H1 (cell line): ENCODE measurements at regions not wholly inside any gene's neighbourhood (a gene's known extent, or its start where the extent isn't known, plus 50 kb on each side); places are given as distances from the start of the nearest gene placed in this dataset.
A peak's percentile ranks its signal among the peaks of the same experiment; 100 is the strongest.

Experiments used
- CTCF ChIA-PET: fragments of 300-600 bp; sonication (Branson Sonifier 250); formaldehyde crosslinking; loops from one replicate; lab custom pipeline; 2021; ENCODE audit not compliant: partially characterized antibody; lab: Charles Lee
- POLR2A ChIA-PET: fragments of 300-600 bp; sonication (Branson Sonifier 250); formaldehyde crosslinking; loops from one replicate; lab custom pipeline; 2021; ENCODE audit warnings: inconsistent platforms; ENCODE audit not compliant: partially characterized antibody; lab: Charles Lee
- DNase-seq, 2 experiments: peaks; one replicate each; pipeline versions ENCODE4 v3.0.0 to v3.0.0-alpha.2; 2010 to 2022; ENCODE audit warnings: low spot score in 2 of 2, low read depth in 1 of 2, mixed read lengths in 1 of 2
- FAIRE-seq: peaks from 2 replicates; lab custom pipeline; 2011; peaks lifted over from hg19 to GRCh38; lab: Jason Lieb, UNC
- H2AFZ ChIP-seq: 2 replicates; pipeline ENCODE4 v1.8.1; 2012; ENCODE audit warnings: low read length, inconsistent platforms
- H2AK5ac ChIP-seq: 2 replicates; pipeline ENCODE4 v1.6.1; 2013; ENCODE audit warnings: low read depth, low read length
- H2BK120ac ChIP-seq: replicated peaks from 2 replicates; pipeline ENCODE3; 2013; ENCODE audit warnings: low read depth, low read length, inconsistent platforms
- H2BK12ac ChIP-seq: 2 replicates; pipeline ENCODE4 v1.6.1; 2013; ENCODE audit warnings: low read depth, low read length
- H2BK15ac ChIP-seq: 2 replicates; pipeline ENCODE4 v1.6.1; 2013; ENCODE audit warnings: low read length
- H2BK20ac ChIP-seq: 2 replicates; pipeline ENCODE4 v1.6.1; 2013; ENCODE audit warnings: low read length
- H2BK5ac ChIP-seq: 2 replicates; pipeline ENCODE4 v1.6.1; 2013; ENCODE audit warnings: low read depth, low read length
- H3K14ac ChIP-seq: 2 replicates; pipeline ENCODE4 v1.6.1; 2013; ENCODE audit warnings: inconsistent platforms; ENCODE audit not compliant: insufficient read length
- H3K18ac ChIP-seq: 2 replicates; pipeline ENCODE4 v1.6.1; 2013; ENCODE audit warnings: low read length; ENCODE audit errors: extremely low read depth
- H3K23ac ChIP-seq: 2 replicates; pipeline ENCODE4 v1.6.1; 2013; ENCODE audit warnings: inconsistent platforms; ENCODE audit not compliant: insufficient read length
- H3K23me2 ChIP-seq: 2 replicates; pipeline ENCODE4 v1.6.1; 2013; ENCODE audit warnings: low read depth, low read length
- H3K27ac ChIP-seq: 2 replicates; pipeline ENCODE4 v1.6.1; 2011; ENCODE audit warnings: low read depth, low read length, inconsistent platforms
- H3K27me3 ChIP-seq, 4 experiments: replicated peaks in 1 of 4; 1 replicate in 1 of 4; 2 replicates in 3 of 4; pipeline versions ENCODE4 v1.6.1 to v1.8.1; 2011 to 2013; ENCODE audit warnings: low read length in 3 of 4, mild to moderate bottlenecking in 3 of 4, inconsistent platforms in 2 of 4, mixed read lengths in 2 of 4, moderate library complexity in 1 of 4; ENCODE audit not compliant: control insufficient read depth in 3 of 4, insufficient read depth in 3 of 4; ENCODE audit errors: extremely low read depth in 1 of 4
- H3K36me3 ChIP-seq, 4 experiments: 2 replicates each; pipeline versions ENCODE4 v1.6.1 to v1.8.1; 2011 to 2013; ENCODE audit warnings: mild to moderate bottlenecking in 4 of 4, low read length in 3 of 4, moderate library complexity in 2 of 4, control low read depth in 1 of 4, inconsistent platforms in 1 of 4; ENCODE audit not compliant: insufficient read depth in 4 of 4, control insufficient read depth in 2 of 4
- H3K4ac ChIP-seq: replicated peaks from 2 replicates; pipeline ENCODE3; 2013; ENCODE audit warnings: low read length, low read depth, mixed read lengths, inconsistent platforms; ENCODE audit not compliant: insufficient read length
- H3K4me1 ChIP-seq, 4 experiments: replicated peaks in 1 of 4; 1 replicate in 1 of 4; 2 replicates in 3 of 4; pipeline versions ENCODE4 v1.6.1 to v1.8.1; 2011 to 2013; ENCODE audit warnings: low read length in 3 of 4, inconsistent platforms in 2 of 4, mixed read lengths in 1 of 4; ENCODE audit not compliant: insufficient read depth in 4 of 4, control insufficient read depth in 3 of 4
- H3K4me2 ChIP-seq, 2 experiments: 2 replicates each; pipeline versions ENCODE4 v1.6.1 to v1.8.1; 2011 to 2013; ENCODE audit warnings: low read depth in 2 of 2, low read length in 2 of 2, control low read depth in 1 of 2, inconsistent platforms in 1 of 2, mild to moderate bottlenecking in 1 of 2; ENCODE audit not compliant: insufficient read depth in 1 of 2
- H3K4me3 ChIP-seq, 4 experiments: fragments of 200-600, 300-600 bp in 1 of 4; sonication (generic), shearing (Covaris generic), sonication (Bioruptor Twin) in 1 of 4; 2 replicates each; pipeline versions ENCODE4 v1.5.1 to v1.8.1; 2011 to 2016; ENCODE audit warnings: low read length in 4 of 4, low read depth in 3 of 4, control low read depth in 2 of 4, inconsistent platforms in 2 of 4, mild to moderate bottlenecking in 2 of 4, mixed read lengths in 1 of 4, moderate library complexity in 1 of 4; ENCODE audit not compliant: insufficient read depth in 2 of 4; ENCODE audit errors: extremely low read depth in 1 of 4
- H3K56ac ChIP-seq: replicated peaks from 2 replicates; pipeline ENCODE3; 2013; ENCODE audit warnings: low read depth, mild to moderate bottlenecking, mixed read lengths, low read length, inconsistent platforms; ENCODE audit not compliant: insufficient read length
- H3K79me1 ChIP-seq: 2 replicates; pipeline ENCODE4 v1.6.1; 2013; ENCODE audit warnings: low read depth, low read length, control low read depth
- H3K79me2 ChIP-seq, 2 experiments: 2 replicates each; pipeline versions ENCODE4 v1.6.1 to v1.8.1; 2012 to 2013; ENCODE audit warnings: low read length in 2 of 2, mild to moderate bottlenecking in 2 of 2, inconsistent platforms in 1 of 2; ENCODE audit not compliant: insufficient read depth in 2 of 2, control insufficient read depth in 1 of 2
- H3K9ac ChIP-seq, 4 experiments: replicated peaks in 1 of 4; 1 replicate in 1 of 4; 2 replicates in 3 of 4; pipeline versions ENCODE4 v1.6.1 to v1.8.1; 2011 to 2013; ENCODE audit warnings: low read depth in 3 of 4, low read length in 3 of 4, control low read depth in 2 of 4, mild to moderate bottlenecking in 2 of 4, moderate library complexity in 2 of 4, inconsistent platforms in 1 of 4; ENCODE audit errors: extremely low read depth in 1 of 4
- H3K9me3 ChIP-seq, 2 experiments: 2 replicates each; pipeline versions ENCODE4 v1.6.1 to v1.8.1; 2012 to 2013; ENCODE audit warnings: mild to moderate bottlenecking in 2 of 2, moderate library complexity in 2 of 2, control low read depth in 1 of 2, inconsistent platforms in 1 of 2, low read depth in 1 of 2, low read length in 1 of 2, mixed read lengths in 1 of 2; ENCODE audit not compliant: insufficient read depth in 2 of 2
- H4K20me1 ChIP-seq, 2 experiments: replicated peaks in 1 of 2; 2 replicates each; pipeline versions ENCODE3 to v1.8.1; 2011 to 2013; ENCODE audit warnings: inconsistent platforms in 2 of 2, low read length in 2 of 2, mild to moderate bottlenecking in 1 of 2; ENCODE audit not compliant: insufficient read depth in 2 of 2, control insufficient read depth in 1 of 2
- H4K5ac ChIP-seq: 2 replicates; pipeline ENCODE4 v1.6.1; 2013; ENCODE audit warnings: low read length, low read depth, mixed read lengths, inconsistent platforms; ENCODE audit not compliant: insufficient read length
- H4K8ac ChIP-seq: 2 replicates; pipeline ENCODE4 v1.8.0; 2013; ENCODE audit warnings: mild to moderate bottlenecking, moderate library complexity, low read length, inconsistent platforms; ENCODE audit not compliant: insufficient read depth; ENCODE audit errors: extremely low read depth
- H4K91ac ChIP-seq: replicated peaks from 2 replicates; pipeline ENCODE3; 2013; ENCODE audit warnings: low read length, mixed read lengths, inconsistent platforms; ENCODE audit not compliant: insufficient read length
- SIRT6 ChIP-seq: IDR thresholded peaks from one replicate; pipeline ENCODE4 v1.7.1; 2012; ENCODE audit warnings: low read length, inconsistent platforms
- TEAD4 ChIP-seq: IDR thresholded peaks from 2 replicates; pipeline ENCODE4 v1.6.1; 2012; ENCODE audit warnings: low read depth, low read length, inconsistent platforms, mixed read lengths
- WGBS, 2 experiments: shearing (Covaris generic) in 1 of 2; methylation state at CpG; one replicate each; pipeline versions ENCODE4 v1.1.6 to v1.1.7; 2013 to 2015; ENCODE audit warnings: low lambda C conversion rate in 2 of 2, mixed read lengths in 2 of 2, inconsistent platforms in 1 of 2, low coverage in 1 of 2, missing lambda C conversion rate in 1 of 2; ENCODE audit not compliant: insufficient replicate concordance in 2 of 2, insufficient coverage in 1 of 2, insufficient read length in 1 of 2; ENCODE audit errors: extremely low coverage in 1 of 2, missing lambda C conversion rate in 1 of 2; 5-methylcytosine and 5-hydroxymethylcytosine counted together
- TF ChIP-seq, protein P1 (sequence below): IDR thresholded peaks from 2 replicates; pipeline ENCODE4 v1.6.1; 2012; ENCODE audit warnings: inconsistent platforms
- TF ChIP-seq, protein P2 (sequence below): IDR thresholded peaks from 2 replicates; pipeline ENCODE4 v1.6.1; 2012; ENCODE audit warnings: inconsistent platforms

DNA sequence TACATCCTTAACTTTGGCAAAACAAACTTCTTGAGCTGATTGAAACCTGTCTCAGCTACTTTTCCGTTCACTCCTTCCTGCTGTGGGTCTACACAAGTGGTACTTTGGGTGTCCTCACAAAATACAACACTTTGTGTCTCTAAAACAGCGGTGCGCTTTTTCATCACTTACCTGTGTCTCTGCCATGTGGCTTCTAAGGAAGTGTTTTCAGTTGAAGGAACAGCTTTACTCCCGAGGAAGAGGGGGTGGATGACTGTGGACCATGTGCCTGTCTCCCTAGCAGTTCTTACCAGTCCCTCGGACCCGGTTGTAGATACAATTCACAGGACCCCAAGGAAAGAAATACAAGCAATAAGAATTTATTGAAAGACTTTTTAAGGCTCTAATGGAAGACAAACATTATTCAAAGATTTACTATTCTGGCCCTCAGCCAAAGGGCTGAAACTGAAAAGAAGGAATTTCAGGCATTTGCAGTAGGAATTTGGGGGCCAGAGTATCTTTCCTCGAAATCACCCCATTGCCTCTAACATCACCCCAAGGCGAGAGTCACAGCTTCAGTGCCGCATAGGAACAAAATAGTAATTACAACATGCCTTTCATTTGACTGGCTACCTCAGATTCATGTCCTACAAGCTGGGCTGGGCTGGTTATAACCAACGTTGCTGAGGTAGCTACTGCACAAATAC, 246.3 kb downstream of the ACTR3B start:
- no peak overlapping the region; the same call in 1 of the 2 replicates for H3K27ac ChIP-seq
- no peaks in the 10 kb centered on the region; a peak in 1 of 8 replicates for H3K36me3 ChIP-seq
- no peak overlapping the region for H2AFZ ChIP-seq
- no peak for TF ChIP-seq SIRT6
- TF ChIP-seq TEAD4: peak; percentile 41; the same call in 1 of the 2 replicates
- TF ChIP-seq, protein P1, sequence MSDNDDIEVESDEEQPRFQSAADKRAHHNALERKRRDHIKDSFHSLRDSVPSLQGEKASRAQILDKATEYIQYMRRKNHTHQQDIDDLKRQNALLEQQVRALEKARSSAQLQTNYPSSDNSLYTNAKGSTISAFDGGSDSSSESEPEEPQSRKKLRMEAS: peak; percentile 56; the same call in 1 of the 2 replicates
- TF ChIP-seq, protein P2, sequence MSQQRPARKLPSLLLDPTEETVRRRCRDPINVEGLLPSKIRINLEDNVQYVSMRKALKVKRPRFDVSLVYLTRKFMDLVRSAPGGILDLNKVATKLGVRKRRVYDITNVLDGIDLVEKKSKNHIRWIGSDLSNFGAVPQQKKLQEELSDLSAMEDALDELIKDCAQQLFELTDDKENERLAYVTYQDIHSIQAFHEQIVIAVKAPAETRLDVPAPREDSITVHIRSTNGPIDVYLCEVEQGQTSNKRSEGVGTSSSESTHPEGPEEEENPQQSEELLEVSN: peak; percentile 71
- POLR2A ChIA-PET: no interaction called here
- peak overlapping the region; percentile 96; the same call in 1 of the 2 replicates for H2BK12ac ChIP-seq
- H3K79me1 ChIP-seq: no peaks in the 10 kb centered on the region
- H3K56ac ChIP-seq: no peak overlapping the region
- H3K27me3 ChIP-seq: no peaks in the 10 kb centered on the region; a peak in 1 of 7 replicates
- CTCF ChIA-PET: interaction anchor here (1.3 to 2.2 kb wide), 2 partner anchors 26 to 46 kb away, joined by 3 to 5 read pairs; no protein-coding TSS in a partner anchor
- WGBS, 2 experiments: 71% methylated on average over 10 of the region's 10 CpGs; no CpG with 5 or more reads in 1 of the 2 experiments
- H3K79me2 ChIP-seq: no peaks in the 10 kb centered on the region
- H3K14ac ChIP-seq: no peak overlapping the region
- no peak overlapping the region for H3K9ac ChIP-seq
- peaks cover 0 to 9% (median 4%) of the 10 kb centered on the region in 4 experiments; a peak in 2 of 7 replicates for H3K4me1 ChIP-seq
- H2BK120ac ChIP-seq: no peak overlapping the region
- peaks cover 2 to 5% of the 10 kb centered on the region in 2 experiments for H3K9me3 ChIP-seq
- no peak for FAIRE-seq
- 0 out of 2 replicates have a peak overlapping the region, but pooled peaks have one; percentile 68 for H2AK5ac ChIP-seq
- no peak overlapping the region for H3K4me3 ChIP-seq
- no peak overlapping the region for H4K8ac ChIP-seq
- no peak overlapping the region for H3K23ac ChIP-seq
- no peak overlapping the region for H2BK20ac ChIP-seq
- no peaks in the 10 kb centered on the region for H4K20me1 ChIP-seq
- no peak for DNase-seq
- no peak overlapping the region for H2BK15ac ChIP-seq
- no peak overlapping the region for H4K5ac ChIP-seq
- no peak overlapping the region for H4K91ac ChIP-seq
- H3K18ac ChIP-seq: no peak overlapping the region
- H2BK5ac ChIP-seq: 0 out of 2 replicates have a peak overlapping the region, but pooled peaks have one; percentile 1
- H3K4ac ChIP-seq: no peak overlapping the region
- H3K23me2 ChIP-seq: no peaks in the 10 kb centered on the region
- no peak overlapping the region for H3K4me2 ChIP-seq
